Kidney (tissue), 13 donors: ENCODE measurements at regions not wholly inside any gene's neighbourhood (a gene's known extent, or its start where the extent isn't known, plus 50 kb on each side); places are given as distances from the start of the nearest gene placed in this dataset.

ENCODE experiments used
- DNase-seq, 5 donors: peaks; one replicate each; pipeline ENCODE4 v3.0.0-alpha.2; 2013 to 2020
- FAIRE-seq: peaks from 2 replicates; lab custom pipeline; 2012; peaks lifted over from hg19 to GRCh38; lab: Jason Lieb, UNC
- H3K27ac ChIP-seq, 2 donors: one replicate each; pipeline ENCODE4 v1.7.0; 2013; ENCODE audit warnings: low read depth in 2 of 2, low read length in 2 of 2, inconsistent platforms in 1 of 2
- H3K27me3 ChIP-seq: one replicate; pipeline ENCODE4 v1.7.1; 2013; ENCODE audit warnings: low read length, inconsistent platforms; ENCODE audit not compliant: control insufficient read depth, insufficient read depth
- H3K36me3 ChIP-seq, 3 donors: one replicate each; pipeline versions ENCODE4 v1.7.0 to v1.7.1; 2013; ENCODE audit warnings: low read length in 3 of 3, control low read depth in 1 of 3, inconsistent platforms in 1 of 3; ENCODE audit not compliant: insufficient read depth in 3 of 3, control insufficient read depth in 2 of 3
- H3K4me1 ChIP-seq, 3 donors: one replicate each; pipeline versions ENCODE4 v1.7.0 to v1.7.1; 2013; ENCODE audit warnings: low read length in 3 of 3, inconsistent platforms in 1 of 3, low read depth in 1 of 3; ENCODE audit not compliant: control insufficient read depth in 2 of 3, insufficient read depth in 2 of 3
- H3K4me3 ChIP-seq, 3 donors: one replicate each; pipeline versions ENCODE4 v1.7.0 to v1.8.1; 2013; ENCODE audit warnings: low read length in 3 of 3, control low read depth in 1 of 3, inconsistent platforms in 1 of 3
- H3K9ac ChIP-seq, 3 donors: one replicate each; pipeline versions ENCODE4 v1.7.0 to v1.7.1; 2013; ENCODE audit warnings: low read length in 3 of 3, control low read depth in 1 of 3, inconsistent platforms in 1 of 3
- H3K9me3 ChIP-seq, 3 donors: one replicate each; pipeline versions ENCODE4 v1.7.0 to v1.7.1; 2013; ENCODE audit warnings: low read length in 3 of 3, control low read depth in 1 of 3, inconsistent platforms in 1 of 3; ENCODE audit not compliant: control insufficient read depth in 2 of 3, insufficient read depth in 1 of 3
- intact Hi-C: fragments of 100-400 bp; cut with DNase I; formaldehyde crosslinking; loops from one replicate; pipeline ENCODE4 v1.11.1; 2022
- TF ChIP-seq, protein P1 (sequence below): IDR thresholded peaks from 3 replicates; pipeline ENCODE4 v1.5.1; 2012; ENCODE audit warnings: mild to moderate bottlenecking, moderate library complexity, borderline replicate concordance; ENCODE audit not compliant: insufficient read depth; ENCODE audit errors: extremely low read depth
- donor health status: control.
- donor health status: control.
- donor health status: control.
- donor health status: control.
- donor health status: control.
- donor health status: DM: yes; HTN: yes; CAD: no.
- donor health status: Normal renal cell carcinoma (clear cell type).

DNA sequence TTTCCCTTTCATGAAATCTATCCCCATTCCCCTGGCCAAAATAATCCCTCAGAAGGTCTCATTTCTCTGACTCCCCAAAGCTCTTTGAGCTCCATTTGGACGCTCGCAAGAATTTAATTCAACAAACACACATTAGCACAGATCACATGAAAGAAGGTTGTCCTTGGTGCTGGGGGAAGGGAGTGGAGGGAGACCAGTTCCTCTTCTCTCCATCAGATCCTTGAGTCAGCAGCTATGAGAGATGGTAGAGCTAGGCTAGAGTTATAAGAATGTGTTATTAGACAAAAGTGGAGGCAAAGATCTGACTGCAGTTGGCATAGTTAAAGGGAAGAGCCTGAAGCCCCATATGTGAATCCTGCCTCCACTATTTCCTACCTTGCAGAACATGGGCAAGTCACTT is 184.2 kb upstream of the CDYL start:
- Histone ChIP-seq H3K4me3 (no peak overlapping the region), H3K9ac (no peak overlapping the region), H3K27ac (no peak overlapping the region), H3K27me3 (no peaks in the 10 kb centered on the region), H3K36me3 (no peaks in the 10 kb centered on the region), H3K9me3 (no peaks in the 10 kb centered on the region), H3K4me1 (no peaks in the 10 kb centered on the region)
- DNase-seq, result no peak
- intact Hi-C loops, result no loop called here
- FAIRE-seq, result no peak
- TF ChIP-seq, protein P1, sequence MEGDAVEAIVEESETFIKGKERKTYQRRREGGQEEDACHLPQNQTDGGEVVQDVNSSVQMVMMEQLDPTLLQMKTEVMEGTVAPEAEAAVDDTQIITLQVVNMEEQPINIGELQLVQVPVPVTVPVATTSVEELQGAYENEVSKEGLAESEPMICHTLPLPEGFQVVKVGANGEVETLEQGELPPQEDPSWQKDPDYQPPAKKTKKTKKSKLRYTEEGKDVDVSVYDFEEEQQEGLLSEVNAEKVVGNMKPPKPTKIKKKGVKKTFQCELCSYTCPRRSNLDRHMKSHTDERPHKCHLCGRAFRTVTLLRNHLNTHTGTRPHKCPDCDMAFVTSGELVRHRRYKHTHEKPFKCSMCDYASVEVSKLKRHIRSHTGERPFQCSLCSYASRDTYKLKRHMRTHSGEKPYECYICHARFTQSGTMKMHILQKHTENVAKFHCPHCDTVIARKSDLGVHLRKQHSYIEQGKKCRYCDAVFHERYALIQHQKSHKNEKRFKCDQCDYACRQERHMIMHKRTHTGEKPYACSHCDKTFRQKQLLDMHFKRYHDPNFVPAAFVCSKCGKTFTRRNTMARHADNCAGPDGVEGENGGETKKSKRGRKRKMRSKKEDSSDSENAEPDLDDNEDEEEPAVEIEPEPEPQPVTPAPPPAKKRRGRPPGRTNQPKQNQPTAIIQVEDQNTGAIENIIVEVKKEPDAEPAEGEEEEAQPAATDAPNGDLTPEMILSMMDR, result no peak

DNA sequence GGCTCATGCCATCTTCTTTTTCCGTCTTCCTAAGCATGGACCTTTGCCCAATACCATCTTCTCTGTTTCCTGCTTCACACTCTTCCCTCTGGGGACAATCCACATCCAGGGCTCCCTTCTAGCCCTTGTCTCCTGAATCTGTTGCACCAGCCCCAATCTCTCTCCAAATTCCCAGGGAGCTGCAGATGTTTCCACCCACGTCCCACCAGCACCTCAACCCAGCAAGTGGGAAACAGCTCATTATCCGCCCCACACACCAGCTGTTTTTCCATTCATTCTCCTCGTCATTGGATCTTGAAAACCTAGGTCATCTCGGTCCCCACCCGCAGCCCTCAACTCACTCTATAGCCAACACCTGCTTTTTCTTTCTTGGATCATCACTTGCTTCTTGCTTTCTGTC is 185.0 kb upstream of the CDYL start:
- DNase-seq (no peak), FAIRE-seq (no peak)
- Histone ChIP-seq H3K27ac (no peak overlapping the region), H3K9ac (no peak overlapping the region), H3K4me1 (no peaks in the 10 kb centered on the region), H3K9me3 (no peaks in the 10 kb centered on the region), H3K4me3 (no peak overlapping the region), H3K36me3 (no peaks in the 10 kb centered on the region), H3K27me3 (no peaks in the 10 kb centered on the region)
- TF ChIP-seq, protein P1, result no peak
- intact Hi-C loops, result no loop called here

DNA sequence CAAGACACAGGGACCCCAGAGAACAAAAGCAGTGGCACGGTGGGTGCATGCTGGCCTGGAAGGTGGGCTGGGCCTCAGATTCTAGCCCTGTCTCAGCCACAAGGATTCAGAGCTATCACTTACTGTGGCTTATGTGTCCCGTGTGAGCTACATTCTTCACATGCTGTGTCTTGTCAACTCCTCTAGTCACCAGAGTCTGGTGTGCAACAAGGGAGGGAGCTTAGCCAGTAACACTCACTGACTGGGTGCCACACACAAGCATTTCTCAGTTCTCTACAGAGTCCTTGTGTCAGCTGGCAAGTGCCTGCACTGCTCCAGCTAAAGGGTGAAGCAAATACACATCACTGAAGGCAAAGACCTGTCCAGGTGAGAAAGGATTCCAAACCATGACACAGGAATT is 186.9 kb upstream of the CDYL start:
- Histone ChIP-seq H3K27ac (no peak overlapping the region), H3K4me1 (no peaks in the 10 kb centered on the region), H3K36me3 (no peaks in the 10 kb centered on the region), H3K4me3 (no peak overlapping the region), H3K27me3 (no peaks in the 10 kb centered on the region), H3K9ac (no peak overlapping the region), H3K9me3 (no peaks in the 10 kb centered on the region)
- FAIRE-seq, result no peak
- intact Hi-C loops, result no loop called here
- TF ChIP-seq, protein P1, result no peak
- DNase-seq, result no peak

DNA sequence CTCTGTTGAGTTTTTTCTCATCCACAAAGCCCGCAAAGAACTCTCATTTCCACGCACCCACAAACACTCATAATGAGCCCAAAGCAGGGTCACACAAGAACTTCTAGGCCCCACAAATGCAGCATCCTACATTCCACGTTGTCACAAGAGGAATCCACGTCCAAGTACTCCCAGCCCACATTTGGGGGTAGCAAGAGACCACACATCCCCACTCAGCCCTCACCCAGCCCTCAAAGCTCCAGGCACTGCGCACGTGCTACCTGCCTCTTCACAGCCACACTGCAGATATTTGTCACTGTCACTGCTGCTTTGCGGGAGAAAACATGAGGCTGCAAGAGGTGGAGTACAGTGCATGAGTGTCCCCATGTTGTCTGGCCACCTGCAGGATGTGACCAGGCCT is 187.6 kb upstream of the CDYL start:
- Histone ChIP-seq H3K9me3 (no peaks in the 10 kb centered on the region), H3K4me1 (no peaks in the 10 kb centered on the region), H3K27ac (no peak overlapping the region), H3K4me3 (no peak overlapping the region), H3K36me3 (no peaks in the 10 kb centered on the region), H3K9ac (no peak overlapping the region), H3K27me3 (no peaks in the 10 kb centered on the region)
- intact Hi-C loops, result no loop called here
- TF ChIP-seq, protein P1, result no peak
- FAIRE-seq, result no peak
- no peak for DNase-seq
